Liver (tissue), 8 donors: ENCODE measurements at regions not wholly inside any gene's neighbourhood (a gene's known extent, or its start where the extent isn't known, plus 50 kb on each side); places are given as distances from the start of the nearest gene placed in this dataset.

Experiments used
- DNase-seq: peaks from one replicate; pipeline ENCODE4 v3.0.0-alpha.2; 2017; ENCODE audit warnings: low spot score
- H3K27ac ChIP-seq, 2 donors: one replicate each; pipeline ENCODE4 v1.7.0; 2013; ENCODE audit warnings: inconsistent platforms in 2 of 2, low read length in 2 of 2, control low read depth in 1 of 2, low read depth in 1 of 2, mild to moderate bottlenecking in 1 of 2
- H3K27me3 ChIP-seq, 4 donors: one replicate each; pipeline versions ENCODE4 v1.6.1 to v1.7.0; 2013; ENCODE audit warnings: low read length in 3 of 4, inconsistent platforms in 1 of 4, mild to moderate bottlenecking in 1 of 4, moderate library complexity in 1 of 4; ENCODE audit not compliant: control insufficient read depth in 4 of 4, insufficient read depth in 4 of 4
- H3K36me3 ChIP-seq, 4 donors: one replicate each; pipeline versions ENCODE4 v1.6.1 to v1.7.0; 2013; ENCODE audit warnings: low read length in 3 of 4, mild to moderate bottlenecking in 3 of 4, low read depth in 1 of 4, moderate library complexity in 1 of 4; ENCODE audit not compliant: control insufficient read depth in 4 of 4, insufficient read depth in 3 of 4
- H3K4me1 ChIP-seq, 4 donors: one replicate each; pipeline versions ENCODE4 v1.6.1 to v1.7.0; 2013; ENCODE audit warnings: low read length in 3 of 4, mild to moderate bottlenecking in 3 of 4, moderate library complexity in 1 of 4; ENCODE audit not compliant: control insufficient read depth in 4 of 4, insufficient read depth in 4 of 4
- H3K4me3 ChIP-seq, 3 donors: one replicate each; pipeline versions ENCODE4 v1.6.1 to v1.7.0; 2013; ENCODE audit warnings: low read length in 3 of 3, control low read depth in 1 of 3, low read depth in 1 of 3, mild to moderate bottlenecking in 1 of 3
- H3K9ac ChIP-seq, 2 donors: one replicate each; pipeline ENCODE4 v1.7.0; 2013; ENCODE audit warnings: low read length in 2 of 2, mild to moderate bottlenecking in 2 of 2, moderate library complexity in 2 of 2, control low read depth in 1 of 2, low read depth in 1 of 2
- H3K9me3 ChIP-seq, 4 donors: one replicate each; pipeline versions ENCODE4 v1.6.1 to v1.7.0; 2013; ENCODE audit warnings: low read length in 3 of 4; ENCODE audit not compliant: control insufficient read depth in 4 of 4
- EGR1 ChIP-seq, 2 donors: IDR thresholded peaks; 2 replicates each; pipeline ENCODE4 v1.6.1; 2016 to 2018; ENCODE audit warnings: antibody characterized with exemption in 2 of 2, low read depth in 2 of 2
- FOXA1 ChIP-seq: IDR thresholded peaks from 2 replicates; pipeline ENCODE4 v1.6.1; 2016; ENCODE audit warnings: antibody characterized with exemption
- FOXA2 ChIP-seq: IDR thresholded peaks from 2 replicates; pipeline ENCODE4 v1.6.1; 2016; ENCODE audit warnings: antibody characterized with exemption
- GABPA ChIP-seq, 2 donors: IDR thresholded peaks in 1 of 2; conservative IDR thresholded peaks in 1 of 2; 2 replicates each; pipeline ENCODE4 v1.6.1; 2016; ENCODE audit warnings: antibody characterized with exemption in 2 of 2, mild to moderate bottlenecking in 1 of 2, moderate library complexity in 1 of 2
- HNF4A ChIP-seq, 2 donors: conservative IDR thresholded peaks; 2 replicates each; pipeline ENCODE4 v1.6.1; 2016; ENCODE audit warnings: antibody characterized with exemption in 2 of 2, mild to moderate bottlenecking in 2 of 2
- HNF4G ChIP-seq: IDR thresholded peaks from 2 replicates; pipeline ENCODE4 v1.6.1; 2016; ENCODE audit warnings: antibody characterized with exemption
- JUND ChIP-seq, 2 donors: IDR thresholded peaks; 2 replicates each; pipeline ENCODE4 v1.6.1; 2016; ENCODE audit warnings: antibody characterized with exemption in 2 of 2
- NR2F2 ChIP-seq: IDR thresholded peaks from 2 replicates; pipeline ENCODE4 v1.6.1; 2016; ENCODE audit warnings: antibody characterized with exemption
- RAD21 ChIP-seq, 2 donors: IDR thresholded peaks; 2 replicates each; pipeline ENCODE4 v1.6.1; 2016; ENCODE audit warnings: antibody characterized with exemption in 2 of 2, mild to moderate bottlenecking in 2 of 2
- RXRA ChIP-seq, 2 donors: IDR thresholded peaks; 2 replicates each; pipeline ENCODE4 v1.6.1; 2017 to 2018; ENCODE audit warnings: antibody characterized with exemption in 2 of 2, mild to moderate bottlenecking in 1 of 2
- SP1 ChIP-seq: IDR thresholded peaks from 2 replicates; pipeline ENCODE4 v1.6.1; 2018; ENCODE audit warnings: antibody characterized with exemption, mild to moderate bottlenecking
- TAF1 ChIP-seq: conservative IDR thresholded peaks from 2 replicates; pipeline ENCODE4 v1.6.1; 2016; ENCODE audit warnings: antibody characterized with exemption, mild to moderate bottlenecking
- YY1 ChIP-seq: IDR thresholded peaks from 2 replicates; pipeline ENCODE4 v1.6.1; 2016; ENCODE audit warnings: antibody characterized with exemption, mild to moderate bottlenecking
- WGBS: extraction: QIAGEN DNeasy Blood & Tissue Kit; methylation state at CpG from one replicate; pipeline ENCODE4 v1.1.7; 2013; 5-methylcytosine and 5-hydroxymethylcytosine counted together
- TF ChIP-seq, protein P1 (sequence below): fragments of 150-350 bp; IDR thresholded peaks from 2 replicates; pipeline ENCODE4 v1.5.1; 2017; ENCODE audit warnings: improper control_type of control experiment, low read depth, low read length; ENCODE audit not compliant: missing input control
- TF ChIP-seq, protein P2 (sequence below): IDR thresholded peaks from 2 replicates; pipeline ENCODE4 v1.6.1; 2016; ENCODE audit warnings: antibody characterized with exemption, mild to moderate bottlenecking
- TF ChIP-seq, protein P3 (sequence below): IDR thresholded peaks from 2 replicates; pipeline ENCODE4 v1.6.1; 2016; ENCODE audit warnings: antibody characterized with exemption
- donor health status: healthy.
- donor health status: healthy.
- donor health status: healthy.
- donor health status: healthy.
- donor health status: healthy.

DNA sequence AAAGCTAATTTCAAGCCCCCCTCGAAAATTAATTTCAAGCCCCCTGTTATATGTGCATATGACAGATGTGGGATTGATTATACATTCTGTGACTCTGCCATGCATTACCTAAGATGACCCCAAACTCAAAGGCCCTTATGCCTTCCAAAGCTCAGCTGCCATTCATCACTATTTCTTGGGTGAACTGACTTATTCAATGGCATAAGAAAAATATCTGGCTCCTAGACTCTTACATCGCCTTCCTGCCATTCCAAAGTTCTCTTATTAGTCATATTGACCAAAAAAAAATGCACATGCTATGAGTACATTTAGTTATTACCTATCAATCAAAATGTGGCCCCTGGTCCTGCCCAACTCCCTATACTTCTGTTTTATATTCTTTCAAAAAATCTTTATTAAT, 291.8 kb upstream of the CHAC2 start:
- H3K9me3 ChIP-seq: no peaks in the 10 kb centered on the region
- no peak overlapping the region for H3K4me3 ChIP-seq
- no peak for TF ChIP-seq RXRA (IDR thresholded peaks at IDR 0.05)
- no peak for TF ChIP-seq YY1
- TF ChIP-seq JUND (IDR thresholded peaks at IDR 0.05): no peak
- no peak for TF ChIP-seq HNF4G
- no peak for TF ChIP-seq RAD21 (IDR thresholded peaks at IDR 0.05)
- TF ChIP-seq NR2F2: no peak
- TF ChIP-seq FOXA2: no peak
- TF ChIP-seq TAF1: no peak
- TF ChIP-seq, protein P1, sequence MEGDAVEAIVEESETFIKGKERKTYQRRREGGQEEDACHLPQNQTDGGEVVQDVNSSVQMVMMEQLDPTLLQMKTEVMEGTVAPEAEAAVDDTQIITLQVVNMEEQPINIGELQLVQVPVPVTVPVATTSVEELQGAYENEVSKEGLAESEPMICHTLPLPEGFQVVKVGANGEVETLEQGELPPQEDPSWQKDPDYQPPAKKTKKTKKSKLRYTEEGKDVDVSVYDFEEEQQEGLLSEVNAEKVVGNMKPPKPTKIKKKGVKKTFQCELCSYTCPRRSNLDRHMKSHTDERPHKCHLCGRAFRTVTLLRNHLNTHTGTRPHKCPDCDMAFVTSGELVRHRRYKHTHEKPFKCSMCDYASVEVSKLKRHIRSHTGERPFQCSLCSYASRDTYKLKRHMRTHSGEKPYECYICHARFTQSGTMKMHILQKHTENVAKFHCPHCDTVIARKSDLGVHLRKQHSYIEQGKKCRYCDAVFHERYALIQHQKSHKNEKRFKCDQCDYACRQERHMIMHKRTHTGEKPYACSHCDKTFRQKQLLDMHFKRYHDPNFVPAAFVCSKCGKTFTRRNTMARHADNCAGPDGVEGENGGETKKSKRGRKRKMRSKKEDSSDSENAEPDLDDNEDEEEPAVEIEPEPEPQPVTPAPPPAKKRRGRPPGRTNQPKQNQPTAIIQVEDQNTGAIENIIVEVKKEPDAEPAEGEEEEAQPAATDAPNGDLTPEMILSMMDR: no peak
- 85% methylated on average over 2 of the region's 2 CpGs for WGBS
- H3K36me3 ChIP-seq: no peaks in the 10 kb centered on the region
- no peak overlapping the region for H3K27ac ChIP-seq
- H3K4me1 ChIP-seq: no peaks in the 10 kb centered on the region
- no peak overlapping the region for H3K9ac ChIP-seq
- no peak for DNase-seq
- H3K27me3 ChIP-seq: no peaks in the 10 kb centered on the region

DNA sequence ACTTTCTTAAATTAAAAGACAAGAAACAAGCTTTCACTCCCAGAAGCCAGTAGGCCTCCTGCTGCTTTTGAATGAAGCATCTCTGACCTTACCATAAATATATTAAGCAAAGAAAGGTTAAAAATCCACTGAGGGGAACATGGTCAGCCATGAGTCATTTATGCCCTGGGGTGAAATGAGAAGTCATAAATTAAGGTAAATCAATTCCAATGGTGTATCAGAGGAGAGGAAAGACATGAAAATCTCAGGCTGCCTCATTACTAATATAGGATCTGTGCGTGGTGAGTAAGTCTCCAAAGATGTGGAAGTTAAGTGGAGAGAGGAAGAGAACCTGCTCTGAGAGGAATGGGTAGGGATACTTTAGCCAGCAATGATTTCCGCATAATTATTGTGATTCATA, 292.3 kb upstream of the CHAC2 start:
- Histone ChIP-seq H3K4me1 (no peaks in the 10 kb centered on the region), H3K9me3 (no peaks in the 10 kb centered on the region), H3K36me3 (no peaks in the 10 kb centered on the region), H3K27me3 (no peaks in the 10 kb centered on the region), H3K9ac (no peak overlapping the region), H3K4me3 (no peak overlapping the region), H3K27ac (no peak overlapping the region)
- no peak for DNase-seq
- no peak for TF ChIP-seq NR2F2
- TF ChIP-seq FOXA1: no peak
- TF ChIP-seq, protein P2, sequence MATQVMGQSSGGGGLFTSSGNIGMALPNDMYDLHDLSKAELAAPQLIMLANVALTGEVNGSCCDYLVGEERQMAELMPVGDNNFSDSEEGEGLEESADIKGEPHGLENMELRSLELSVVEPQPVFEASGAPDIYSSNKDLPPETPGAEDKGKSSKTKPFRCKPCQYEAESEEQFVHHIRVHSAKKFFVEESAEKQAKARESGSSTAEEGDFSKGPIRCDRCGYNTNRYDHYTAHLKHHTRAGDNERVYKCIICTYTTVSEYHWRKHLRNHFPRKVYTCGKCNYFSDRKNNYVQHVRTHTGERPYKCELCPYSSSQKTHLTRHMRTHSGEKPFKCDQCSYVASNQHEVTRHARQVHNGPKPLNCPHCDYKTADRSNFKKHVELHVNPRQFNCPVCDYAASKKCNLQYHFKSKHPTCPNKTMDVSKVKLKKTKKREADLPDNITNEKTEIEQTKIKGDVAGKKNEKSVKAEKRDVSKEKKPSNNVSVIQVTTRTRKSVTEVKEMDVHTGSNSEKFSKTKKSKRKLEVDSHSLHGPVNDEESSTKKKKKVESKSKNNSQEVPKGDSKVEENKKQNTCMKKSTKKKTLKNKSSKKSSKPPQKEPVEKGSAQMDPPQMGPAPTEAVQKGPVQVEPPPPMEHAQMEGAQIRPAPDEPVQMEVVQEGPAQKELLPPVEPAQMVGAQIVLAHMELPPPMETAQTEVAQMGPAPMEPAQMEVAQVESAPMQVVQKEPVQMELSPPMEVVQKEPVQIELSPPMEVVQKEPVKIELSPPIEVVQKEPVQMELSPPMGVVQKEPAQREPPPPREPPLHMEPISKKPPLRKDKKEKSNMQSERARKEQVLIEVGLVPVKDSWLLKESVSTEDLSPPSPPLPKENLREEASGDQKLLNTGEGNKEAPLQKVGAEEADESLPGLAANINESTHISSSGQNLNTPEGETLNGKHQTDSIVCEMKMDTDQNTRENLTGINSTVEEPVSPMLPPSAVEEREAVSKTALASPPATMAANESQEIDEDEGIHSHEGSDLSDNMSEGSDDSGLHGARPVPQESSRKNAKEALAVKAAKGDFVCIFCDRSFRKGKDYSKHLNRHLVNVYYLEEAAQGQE: no peak
- TF ChIP-seq, protein P1: no peak
- TF ChIP-seq HNF4A (conservative IDR thresholded peaks at IDR 0.05): no peak
- no peak for TF ChIP-seq YY1
- TF ChIP-seq EGR1 (IDR thresholded peaks at IDR 0.05; ENCODE audit: low read depth in 2 of 2): no peak
- no peak for TF ChIP-seq SP1
- TF ChIP-seq, protein P3, sequence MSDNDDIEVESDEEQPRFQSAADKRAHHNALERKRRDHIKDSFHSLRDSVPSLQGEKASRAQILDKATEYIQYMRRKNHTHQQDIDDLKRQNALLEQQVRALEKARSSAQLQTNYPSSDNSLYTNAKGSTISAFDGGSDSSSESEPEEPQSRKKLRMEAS: no peak
- TF ChIP-seq GABPA (IDR thresholded peaks at IDR 0.05 in 1 of 2, conservative IDR thresholded peaks at IDR 0.05 in 1 of 2): no peak
- no peak for TF ChIP-seq JUND (IDR thresholded peaks at IDR 0.05)
- WGBS: 97% methylated on average over 2 of the region's 2 CpGs
